ENCODE measurements at regions not wholly inside any gene's neighbourhood (a gene's known extent, or its start where the extent isn't known, plus 50 kb on each side); places are given as distances from the start of the nearest gene placed in this dataset.

DNA sequence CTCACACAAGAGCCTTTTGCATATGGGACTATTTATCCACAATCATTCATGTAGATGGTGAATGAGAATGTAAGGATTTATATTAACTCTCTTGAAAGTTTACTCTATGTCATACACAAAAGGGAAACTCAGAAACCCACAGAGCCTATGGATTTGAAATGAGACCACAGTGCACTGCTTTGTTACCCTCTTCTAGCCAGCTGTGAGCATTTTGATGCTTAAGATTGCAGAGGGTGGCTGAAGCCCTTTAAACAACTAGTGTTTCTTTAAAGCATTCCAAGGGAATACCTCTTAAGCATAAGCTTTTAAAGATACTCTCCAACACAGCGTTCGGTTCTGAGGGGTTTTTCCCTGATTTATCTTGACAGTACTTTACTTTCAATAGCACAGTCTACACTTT lies 113.9 kb downstream of the NKX6-1 start:
- TF ChIP-seq BHLHE40 (IDR thresholded peaks at IDR 0.05; ENCODE audit: borderline replicate concordance) (no peak), LEF1 (IDR thresholded peaks at IDR 0.05; ENCODE audit: borderline replicate concordance) (no peak), NFRKB (IDR thresholded peaks at IDR 0.05) (no peak)
